Cardiac muscle cell (in vitro differentiated cells and primary cell): ENCODE measurements at regions not wholly inside any gene's neighbourhood (a gene's known extent, or its start where the extent isn't known, plus 50 kb on each side); places are given as distances from the start of the nearest gene placed in this dataset.
"Not testable (repeated sequence)": the region's sequence is repeated elsewhere in the genome, so short reads cannot be mapped to it uniquely, and the experiment has no call there.

ENCODE experiments used
- DNase-seq, 2 donors: peaks; one replicate each; pipeline versions ENCODE4 v3.0.0 to v3.0.0-alpha.2; 2010 to 2017; ENCODE audit warnings: low read depth in 1 of 2, low spot score in 1 of 2
- H3K27ac ChIP-seq: fragments of 200-600 bp; sonication (generic); 2 replicates; pipeline ENCODE4 v1.5.1; 2016
- H3K27me3 ChIP-seq: fragments of 200-600 bp; sonication (generic); 2 replicates; pipeline ENCODE4 v1.6.0; 2016; ENCODE audit warnings: control low read depth
- H3K36me3 ChIP-seq: fragments of 200-600 bp; sonication (generic); 2 replicates; pipeline ENCODE4 v1.5.1; 2016; ENCODE audit warnings: control low read depth
- H3K4me1 ChIP-seq: fragments of 200-600 bp; sonication (generic); 2 replicates; pipeline ENCODE4 v1.8.1; 2017; ENCODE audit warnings: low read depth, mild to moderate bottlenecking, mixed run types
- H3K4me3 ChIP-seq: fragments of 200-600 bp; sonication (generic); 2 replicates; pipeline ENCODE4 v1.5.1; 2016; ENCODE audit warnings: mild to moderate bottlenecking
- H3K9me3 ChIP-seq: fragments of 200-600 bp; sonication (generic); 2 replicates; pipeline ENCODE4 v1.5.1; 2017; ENCODE audit warnings: low read depth, mild to moderate bottlenecking, control low read depth
- TF ChIP-seq, protein P1 (sequence below): IDR thresholded peaks from 2 replicates; pipeline ENCODE4 v1.5.1; 2012; ENCODE audit warnings: low read depth, mild to moderate bottlenecking, low read length

DNA sequence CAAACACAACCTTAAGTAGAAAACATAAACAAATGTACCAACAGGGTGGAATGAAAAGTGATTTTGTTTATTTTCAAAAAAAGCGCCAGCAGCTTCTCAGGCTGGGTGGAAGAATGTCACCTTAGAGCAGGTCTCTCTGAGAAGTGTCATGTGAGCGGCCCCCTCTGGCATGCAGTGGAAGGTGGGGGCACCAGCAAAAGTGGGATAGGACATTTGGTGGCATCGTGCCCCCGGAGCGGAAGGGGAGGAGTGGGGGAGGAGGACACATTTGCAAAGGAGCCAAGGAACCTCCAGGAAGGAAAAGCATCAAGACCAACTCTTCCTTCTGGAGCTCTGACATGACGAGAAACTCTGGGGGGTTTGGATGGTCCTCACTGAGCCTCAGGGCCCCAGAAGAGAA is 635.3 kb downstream of the UQCRFS1 start:
- H3K9me3 ChIP-seq = no peaks in the 10 kb centered on the region
- TF ChIP-seq, protein P1, sequence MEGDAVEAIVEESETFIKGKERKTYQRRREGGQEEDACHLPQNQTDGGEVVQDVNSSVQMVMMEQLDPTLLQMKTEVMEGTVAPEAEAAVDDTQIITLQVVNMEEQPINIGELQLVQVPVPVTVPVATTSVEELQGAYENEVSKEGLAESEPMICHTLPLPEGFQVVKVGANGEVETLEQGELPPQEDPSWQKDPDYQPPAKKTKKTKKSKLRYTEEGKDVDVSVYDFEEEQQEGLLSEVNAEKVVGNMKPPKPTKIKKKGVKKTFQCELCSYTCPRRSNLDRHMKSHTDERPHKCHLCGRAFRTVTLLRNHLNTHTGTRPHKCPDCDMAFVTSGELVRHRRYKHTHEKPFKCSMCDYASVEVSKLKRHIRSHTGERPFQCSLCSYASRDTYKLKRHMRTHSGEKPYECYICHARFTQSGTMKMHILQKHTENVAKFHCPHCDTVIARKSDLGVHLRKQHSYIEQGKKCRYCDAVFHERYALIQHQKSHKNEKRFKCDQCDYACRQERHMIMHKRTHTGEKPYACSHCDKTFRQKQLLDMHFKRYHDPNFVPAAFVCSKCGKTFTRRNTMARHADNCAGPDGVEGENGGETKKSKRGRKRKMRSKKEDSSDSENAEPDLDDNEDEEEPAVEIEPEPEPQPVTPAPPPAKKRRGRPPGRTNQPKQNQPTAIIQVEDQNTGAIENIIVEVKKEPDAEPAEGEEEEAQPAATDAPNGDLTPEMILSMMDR = no peak
- H3K27me3 ChIP-seq = no peaks in the 10 kb centered on the region
- no peak overlapping the region for H3K27ac ChIP-seq
- no peak for DNase-seq
- H3K36me3 ChIP-seq = no peaks in the 10 kb centered on the region
- H3K4me1 ChIP-seq = no peaks in the 10 kb centered on the region
- H3K4me3 ChIP-seq = no peak overlapping the region

DNA sequence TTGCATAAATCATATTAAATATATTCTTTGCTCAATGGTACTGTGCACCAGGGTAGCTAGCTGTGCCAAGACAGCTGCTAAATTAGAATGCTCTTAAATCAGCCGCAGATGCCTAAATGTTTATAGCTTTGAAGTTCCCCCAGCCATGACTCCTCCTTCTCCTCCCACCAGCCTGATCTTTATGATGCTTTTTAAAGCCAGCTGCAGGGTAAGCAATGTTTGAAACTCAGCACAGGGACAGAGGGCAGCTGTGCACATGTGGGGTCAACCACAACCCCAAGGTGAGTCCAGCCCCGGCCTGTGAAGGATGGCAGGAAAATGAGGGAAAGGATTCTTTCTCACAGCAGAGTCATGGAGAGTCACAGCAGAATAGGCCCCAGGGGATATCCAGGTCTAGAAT is 635.7 kb downstream of the UQCRFS1 start:
- no peak overlapping the region for H3K4me3 ChIP-seq
- TF ChIP-seq, protein P1 = no peak
- H3K36me3 ChIP-seq = no peaks in the 10 kb centered on the region
- H3K9me3 ChIP-seq = no peaks in the 10 kb centered on the region
- H3K4me1 ChIP-seq = no peaks in the 10 kb centered on the region
- H3K27ac ChIP-seq = no peak overlapping the region
- no peaks in the 10 kb centered on the region for H3K27me3 ChIP-seq
- DNase-seq = no peak

DNA sequence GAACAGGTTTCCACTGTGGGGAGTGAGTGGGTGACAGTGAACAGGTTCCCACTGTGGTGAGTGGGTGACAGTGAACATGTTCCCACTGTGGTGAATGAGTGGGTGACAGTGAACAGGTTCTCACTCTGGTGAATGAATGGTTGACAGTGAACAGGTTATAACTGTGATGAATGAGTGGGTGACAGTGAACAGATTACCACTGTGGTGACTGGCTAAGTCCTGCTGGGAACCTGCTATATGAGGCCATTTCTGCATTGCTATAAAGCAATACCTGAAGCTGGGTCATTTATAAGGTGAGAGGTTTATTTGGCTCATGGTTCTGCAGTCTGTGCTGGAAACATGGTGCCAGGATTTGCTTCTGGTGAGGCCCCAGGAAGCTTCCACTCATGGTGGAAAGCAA is 637.1 kb downstream of the UQCRFS1 start:
- no peaks in the 10 kb centered on the region for H3K4me1 ChIP-seq
- TF ChIP-seq, protein P1 = no peak
- H3K9me3 ChIP-seq = no peaks in the 10 kb centered on the region
- H3K27me3 ChIP-seq = no peaks in the 10 kb centered on the region
- no peak overlapping the region for H3K27ac ChIP-seq
- H3K36me3 ChIP-seq = no peaks in the 10 kb centered on the region
- no peak for DNase-seq
- no peak overlapping the region for H3K4me3 ChIP-seq

DNA sequence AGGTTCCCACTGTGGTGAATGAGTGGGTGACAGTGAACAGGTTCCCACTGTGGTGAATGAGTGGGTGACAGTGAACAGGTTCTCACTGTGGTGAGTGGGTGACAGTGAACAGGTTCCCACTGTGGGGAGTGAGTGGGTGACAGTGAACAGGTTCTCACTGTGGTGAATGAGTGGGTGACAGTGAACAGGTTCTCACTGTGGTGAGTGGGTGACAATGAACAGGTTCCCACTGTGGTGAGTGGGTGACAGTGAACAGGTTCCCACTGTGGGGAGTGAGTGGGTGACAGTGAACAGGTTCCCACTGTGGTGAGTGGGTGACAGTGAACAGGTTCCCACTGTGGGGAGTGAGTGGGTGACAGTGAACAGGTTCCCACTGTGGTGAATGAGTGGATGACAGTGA is 637.6 kb downstream of the UQCRFS1 start:
- H3K4me3 ChIP-seq, H3K36me3 ChIP-seq, H3K9me3 ChIP-seq, H3K4me1 ChIP-seq, H3K27ac ChIP-seq, DNase-seq, H3K27me3 ChIP-seq: not testable (repeated sequence)

DNA sequence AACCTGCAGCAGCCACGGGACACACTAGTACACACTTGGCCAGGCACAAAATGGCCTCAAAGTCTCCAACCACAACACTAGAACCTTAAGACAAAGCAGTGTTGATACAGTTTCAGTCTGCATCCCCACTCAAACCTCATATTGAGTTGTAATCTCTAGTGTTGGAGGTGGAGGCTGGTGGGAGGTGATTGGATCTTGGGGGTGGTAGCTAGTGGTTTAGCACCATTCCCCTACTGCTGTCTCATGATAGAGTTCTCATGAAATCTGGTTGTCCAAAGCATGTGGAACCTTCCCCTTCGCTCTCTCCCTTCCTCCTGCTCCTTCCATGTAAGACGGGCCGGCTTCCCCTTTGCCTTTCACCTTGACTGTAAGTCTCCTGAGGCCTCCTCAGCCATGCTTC is 638.7 kb downstream of the UQCRFS1 start:
- H3K27me3 ChIP-seq = no peaks in the 10 kb centered on the region
- no peak overlapping the region for H3K4me3 ChIP-seq
- H3K9me3 ChIP-seq = no peaks in the 10 kb centered on the region
- no peaks in the 10 kb centered on the region for H3K36me3 ChIP-seq
- no peak overlapping the region for H3K27ac ChIP-seq
- DNase-seq = no peak
- H3K4me1 ChIP-seq = no peaks in the 10 kb centered on the region
- TF ChIP-seq, protein P1 = no peak

DNA sequence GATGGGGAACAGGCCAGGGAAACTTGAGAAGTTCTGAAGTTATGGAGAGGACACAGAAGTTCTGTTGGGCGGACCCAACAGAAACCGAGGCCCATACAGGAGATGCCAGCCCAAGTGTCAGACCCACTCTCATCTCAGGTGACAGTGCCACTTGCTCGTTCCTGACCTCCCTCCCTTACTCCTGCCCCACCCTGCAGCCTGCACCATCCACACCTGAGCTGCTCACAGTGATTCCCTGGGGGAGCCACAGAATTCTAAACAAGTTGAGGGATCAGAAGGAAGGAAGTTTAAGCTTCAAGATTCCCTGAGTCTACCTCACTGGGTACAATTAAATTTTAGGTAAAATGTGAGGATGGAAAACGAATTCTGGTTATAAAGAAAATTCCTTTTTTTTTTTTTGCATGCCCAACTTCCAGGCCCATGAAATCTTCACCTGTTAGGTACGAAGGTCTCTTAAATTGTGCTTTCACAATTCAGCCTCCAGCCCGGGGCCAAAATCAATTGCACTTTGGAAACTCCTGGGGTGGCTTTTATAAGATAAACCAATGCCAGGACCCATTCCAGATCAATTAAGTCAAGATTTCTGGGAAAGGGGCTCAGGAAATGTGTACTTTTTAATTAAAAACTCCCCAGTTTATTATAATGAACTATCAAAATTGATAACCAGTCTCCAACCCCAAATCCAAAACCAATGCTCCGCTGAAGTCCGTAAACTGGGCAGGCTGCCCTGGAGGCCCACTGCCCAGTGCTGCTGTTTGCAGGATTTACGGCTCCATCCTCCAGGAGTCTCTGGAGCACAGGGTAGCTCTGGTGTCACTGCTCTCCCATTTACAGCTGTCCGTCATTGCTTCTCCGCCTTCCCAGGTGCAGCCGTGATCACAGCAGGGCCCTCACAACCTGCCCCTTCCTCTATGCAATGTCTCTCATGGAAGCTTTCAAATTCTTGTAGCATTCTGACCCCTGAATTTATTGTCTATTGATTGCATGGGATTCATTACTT is 643.5 kb downstream of the UQCRFS1 start:
- Histone ChIP-seq H3K4me3 (no peak overlapping the region), H3K27me3 (no peaks in the 10 kb centered on the region), H3K27ac (no peak overlapping the region), H3K4me1 (no peaks in the 10 kb centered on the region), H3K36me3 (no peaks in the 10 kb centered on the region), H3K9me3 (no peaks in the 10 kb centered on the region)
- TF ChIP-seq, protein P1 = no peak
- DNase-seq = no peak
